A204.1 (cell line): ENCODE measurements at regions not wholly inside any gene's neighbourhood (a gene's known extent, or its start where the extent isn't known, plus 50 kb on each side); places are given as distances from the start of the nearest gene placed in this dataset.

Experiments used
- FAIRE-seq: peaks from 2 replicates; lab custom pipeline; 2012; peaks lifted over from hg19 to GRCh38; lab: Jason Lieb, UNC

DNA sequence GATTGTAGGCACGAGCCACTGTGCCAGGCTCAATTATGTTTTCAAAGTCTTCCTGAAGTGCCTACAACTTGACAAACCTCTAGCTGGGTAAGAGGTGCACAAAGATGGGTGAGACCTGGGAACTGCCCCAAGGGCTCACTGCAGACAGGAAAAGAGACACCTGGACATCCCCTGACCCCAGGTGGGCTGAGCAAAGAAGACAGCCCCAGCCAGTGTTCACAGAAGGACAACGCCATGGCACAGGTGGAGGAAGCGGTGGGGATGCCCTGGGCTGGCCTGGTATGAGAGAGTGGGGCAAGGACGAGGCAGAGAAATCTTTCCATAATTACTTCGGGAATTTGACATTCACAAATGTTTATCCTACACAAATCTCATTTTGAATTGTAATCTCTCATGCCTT lies 278.9 kb downstream of the SMOC2 start:
- no peak for FAIRE-seq

DNA sequence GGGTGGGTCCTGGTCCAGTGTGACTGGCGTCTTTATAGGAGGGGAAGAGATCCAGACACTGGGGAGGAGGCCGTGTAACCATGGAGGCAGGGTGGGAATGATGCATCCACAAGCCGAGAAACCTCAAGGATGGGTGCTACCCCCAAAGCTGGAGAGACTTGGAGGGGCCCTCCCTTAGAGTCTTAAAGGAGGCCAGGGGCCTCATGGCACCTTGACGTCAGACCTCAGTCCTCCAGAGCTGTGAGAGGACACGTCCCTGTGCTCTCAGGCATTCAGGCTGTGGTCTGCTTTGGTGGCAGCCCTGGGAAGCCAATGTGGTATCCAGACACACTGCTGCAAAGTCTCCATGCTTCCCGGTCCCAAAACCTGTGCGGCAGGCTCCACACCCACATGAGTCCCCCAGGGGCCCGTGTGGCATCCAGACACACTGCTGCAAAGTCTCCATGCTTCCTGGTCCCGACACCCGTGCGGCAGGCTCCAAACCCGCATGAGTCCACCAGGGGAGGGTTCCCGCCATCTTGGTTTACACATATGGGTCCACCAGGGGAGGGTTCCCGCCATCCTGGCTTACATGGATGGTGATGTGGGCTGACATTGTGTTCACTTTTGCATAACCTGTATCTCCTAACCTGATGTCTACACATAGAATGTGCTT lies 278.0 kb downstream of the SMOC2 start:
- no peak for FAIRE-seq
